Right atrium auricular region (tissue), 2 donors: ENCODE measurements at regions not wholly inside any gene's neighbourhood (a gene's known extent, or its start where the extent isn't known, plus 50 kb on each side); places are given as distances from the start of the nearest gene placed in this dataset.

Source experiments
- DNase-seq: peaks from one replicate; pipeline ENCODE4 v3.0.0-alpha.2; 2019; ENCODE audit warnings: low spot score
- H3K27ac ChIP-seq, 2 donors: fragments of 200-600 bp; sonication (generic); 1 replicate in 1 of 2; 2 replicates in 1 of 2; pipeline ENCODE4 v1.5.1; 2016 to 2019
- H3K27me3 ChIP-seq, 2 donors: fragments of 200-600 bp; sonication (generic); one replicate each; pipeline versions ENCODE4 v1.5.1 to v1.6.0; 2017 to 2019
- H3K36me3 ChIP-seq: fragments of 200-600 bp; sonication (generic); one replicate; pipeline ENCODE4 v1.5.1; 2016
- H3K4me1 ChIP-seq, 2 donors: fragments of 200-600 bp; sonication (generic); one replicate each; pipeline versions ENCODE4 v1.5.1 to v1.6.0; 2017 to 2019
- H3K4me3 ChIP-seq, 2 donors: fragments of 200-600 bp; sonication (generic); 1 replicate in 1 of 2; 2 replicates in 1 of 2; pipeline ENCODE4 v1.5.1; 2017 to 2019; ENCODE audit warnings: mild to moderate bottlenecking in 1 of 2, moderate library complexity in 1 of 2
- H3K9me3 ChIP-seq, 2 donors: fragments of 200-600 bp; sonication (generic); one replicate each; pipeline ENCODE4 v1.5.1; 2019
- TF ChIP-seq, protein P1 (sequence below), 2 donors: fragments of 200-600 bp; sonication (generic); IDR thresholded peaks; one replicate each; pipeline ENCODE4 v1.5.1; 2019; ENCODE audit warnings: antibody characterized with exemption in 2 of 2

GRCh38 chr21:26784974-26785373 lies 60.2 kb downstream of the ADAMTS1 start:
- peak overlapping the region; percentile 66 to 68 for H3K27ac ChIP-seq
- TF ChIP-seq, protein P1, sequence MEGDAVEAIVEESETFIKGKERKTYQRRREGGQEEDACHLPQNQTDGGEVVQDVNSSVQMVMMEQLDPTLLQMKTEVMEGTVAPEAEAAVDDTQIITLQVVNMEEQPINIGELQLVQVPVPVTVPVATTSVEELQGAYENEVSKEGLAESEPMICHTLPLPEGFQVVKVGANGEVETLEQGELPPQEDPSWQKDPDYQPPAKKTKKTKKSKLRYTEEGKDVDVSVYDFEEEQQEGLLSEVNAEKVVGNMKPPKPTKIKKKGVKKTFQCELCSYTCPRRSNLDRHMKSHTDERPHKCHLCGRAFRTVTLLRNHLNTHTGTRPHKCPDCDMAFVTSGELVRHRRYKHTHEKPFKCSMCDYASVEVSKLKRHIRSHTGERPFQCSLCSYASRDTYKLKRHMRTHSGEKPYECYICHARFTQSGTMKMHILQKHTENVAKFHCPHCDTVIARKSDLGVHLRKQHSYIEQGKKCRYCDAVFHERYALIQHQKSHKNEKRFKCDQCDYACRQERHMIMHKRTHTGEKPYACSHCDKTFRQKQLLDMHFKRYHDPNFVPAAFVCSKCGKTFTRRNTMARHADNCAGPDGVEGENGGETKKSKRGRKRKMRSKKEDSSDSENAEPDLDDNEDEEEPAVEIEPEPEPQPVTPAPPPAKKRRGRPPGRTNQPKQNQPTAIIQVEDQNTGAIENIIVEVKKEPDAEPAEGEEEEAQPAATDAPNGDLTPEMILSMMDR (IDR thresholded peaks at IDR 0.05) = no peak
- peaks cover 0 to 22% of the 10 kb centered on the region in 2 donors for H3K4me1 ChIP-seq

DNA sequence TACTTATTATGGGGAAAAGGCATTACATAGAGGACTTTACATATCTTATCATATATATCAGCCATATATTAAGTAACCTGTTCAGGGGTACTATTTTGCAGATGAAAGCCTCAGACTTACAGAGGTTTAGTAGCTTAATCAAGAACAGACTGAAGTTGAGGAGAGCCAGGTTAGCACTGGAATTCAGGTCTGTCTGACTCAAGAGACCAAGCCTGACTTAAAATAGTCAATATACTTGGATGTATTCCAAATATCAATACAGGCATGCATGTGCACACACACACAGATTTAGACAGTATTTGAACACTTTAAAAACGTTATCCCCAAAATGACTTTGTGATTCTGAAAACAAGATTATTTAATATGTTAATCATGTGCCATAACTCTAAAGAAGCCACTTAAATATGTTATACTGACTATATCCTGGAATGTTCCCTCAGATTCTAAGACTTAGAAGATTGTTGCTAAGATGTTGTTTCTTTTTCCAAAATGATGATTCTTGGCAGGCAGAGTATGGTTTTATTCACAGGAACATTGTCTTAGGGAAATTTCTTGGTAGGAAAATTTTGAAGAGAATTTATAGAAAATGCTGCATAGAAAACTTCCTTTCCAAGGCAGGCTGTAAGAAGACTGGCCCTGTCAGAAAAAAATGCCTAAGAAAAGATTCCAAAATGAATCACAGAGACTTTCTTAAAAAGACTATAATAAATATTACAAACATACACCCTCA lies 61.6 kb downstream of the ADAMTS1 start:
- peaks cover 0 to 22% of the 10 kb centered on the region in 2 donors for H3K4me1 ChIP-seq
- no peak for DNase-seq
- TF ChIP-seq, protein P1 (IDR thresholded peaks at IDR 0.05) = no peak
- H3K27ac ChIP-seq = peak overlapping the region; percentile 65 to 68
- H3K9me3 ChIP-seq = no peaks in the 10 kb centered on the region
- H3K27me3 ChIP-seq = no peaks in the 10 kb centered on the region
- H3K36me3 ChIP-seq = no peaks in the 10 kb centered on the region
- H3K4me3 ChIP-seq = no peak overlapping the region

More at GRCh38 chr21:26784974-26785373, 60.2 kb downstream of the ADAMTS1 start:
- H3K27me3 ChIP-seq = no peaks in the 10 kb centered on the region
- no peak overlapping the region for H3K4me3 ChIP-seq
- no peaks in the 10 kb centered on the region for H3K9me3 ChIP-seq
- H3K36me3 ChIP-seq = no peaks in the 10 kb centered on the region
- no peak for DNase-seq

- no peaks in the 10 kb centered on the region for H3K9me3 ChIP-seq
- no peak overlapping the region for H3K4me3 ChIP-seq
These were observed 62.5 kb downstream of the ADAMTS1 start for GRCh38 chr21:26782747-26783146.

GRCh38 chr21:26782331-26782730 lies 62.9 kb downstream of the ADAMTS1 start:
- no peaks in the 10 kb centered on the region for H3K27me3 ChIP-seq
- H3K9me3 ChIP-seq = no peaks in the 10 kb centered on the region
- peak overlapping the region; percentile 65 to 68 for H3K27ac ChIP-seq
- DNase-seq = no peak
- H3K36me3 ChIP-seq = no peaks in the 10 kb centered on the region
- peaks cover 0 to 22% of the 10 kb centered on the region in 2 donors for H3K4me1 ChIP-seq
- TF ChIP-seq, protein P1 (IDR thresholded peaks at IDR 0.05) = no peak
- no peak overlapping the region for H3K4me3 ChIP-seq

More at GRCh38 chr21:26782747-26783146, 62.5 kb downstream of the ADAMTS1 start:
- Histone ChIP-seq H3K27ac (peak overlapping the region; percentile 65 to 68), H3K27me3 (no peaks in the 10 kb centered on the region), H3K4me1 (peaks cover 0 to 22% of the 10 kb centered on the region in 2 donors), H3K36me3 (no peaks in the 10 kb centered on the region)
- TF ChIP-seq, protein P1 (IDR thresholded peaks at IDR 0.05) = no peak
- DNase-seq = no peak

DNA sequence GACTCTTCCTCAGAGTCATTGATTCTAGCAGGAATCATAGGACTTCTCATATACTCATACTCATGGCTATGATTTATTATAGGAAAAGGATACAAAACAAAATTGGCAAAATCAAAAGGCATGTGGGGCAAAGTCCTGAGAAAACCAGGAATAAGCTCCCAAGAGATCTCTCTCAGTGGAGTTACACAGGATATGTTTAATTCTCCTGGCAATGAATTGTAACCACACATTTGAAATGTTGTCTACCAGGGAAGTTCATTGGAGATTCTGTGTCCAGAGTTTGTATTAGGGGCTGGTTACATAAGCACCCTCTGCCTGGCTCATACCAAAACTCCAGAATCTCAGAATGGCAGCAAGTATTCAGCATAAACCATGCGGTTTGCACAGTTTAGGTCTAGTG lies 63.9 kb downstream of the ADAMTS1 start:
- no peak for DNase-seq
- no peaks in the 10 kb centered on the region for H3K27me3 ChIP-seq
- H3K9me3 ChIP-seq = no peaks in the 10 kb centered on the region
- H3K4me1 ChIP-seq = peaks cover 0 to 22% of the 10 kb centered on the region in 2 donors
- peak overlapping the region in 1 of 2 donors; percentile 65 for H3K27ac ChIP-seq
- no peak overlapping the region for H3K4me3 ChIP-seq
- TF ChIP-seq, protein P1 (IDR thresholded peaks at IDR 0.05) = no peak
- H3K36me3 ChIP-seq = no peaks in the 10 kb centered on the region
